Fibroblast of pulmonary artery (primary cell): ENCODE measurements at regions not wholly inside any gene's neighbourhood (a gene's known extent, or its start where the extent isn't known, plus 50 kb on each side); places are given as distances from the start of the nearest gene placed in this dataset.

ENCODE experiments used
- DNase-seq: peaks from one replicate; pipeline ENCODE4 v3.0.0-alpha.2; 2010; ENCODE audit warnings: low read depth
- H3K4me3 ChIP-seq: replicated peaks from 2 replicates; pipeline ENCODE4 v1.5.1; 2011; ENCODE audit warnings: low read depth, mild to moderate bottlenecking, control low read depth, low read length, moderate library complexity
- TF ChIP-seq, protein P1 (sequence below): IDR thresholded peaks from 2 replicates; pipeline ENCODE4 v1.5.1; 2011; ENCODE audit warnings: mild to moderate bottlenecking, control low read depth, low read length, inconsistent platforms; ENCODE audit errors: missing control alignments

GRCh38 chr15:96217983-96218382 lies 112.5 kb upstream of the NR2F2 start:
- no peak for DNase-seq
- TF ChIP-seq, protein P1, sequence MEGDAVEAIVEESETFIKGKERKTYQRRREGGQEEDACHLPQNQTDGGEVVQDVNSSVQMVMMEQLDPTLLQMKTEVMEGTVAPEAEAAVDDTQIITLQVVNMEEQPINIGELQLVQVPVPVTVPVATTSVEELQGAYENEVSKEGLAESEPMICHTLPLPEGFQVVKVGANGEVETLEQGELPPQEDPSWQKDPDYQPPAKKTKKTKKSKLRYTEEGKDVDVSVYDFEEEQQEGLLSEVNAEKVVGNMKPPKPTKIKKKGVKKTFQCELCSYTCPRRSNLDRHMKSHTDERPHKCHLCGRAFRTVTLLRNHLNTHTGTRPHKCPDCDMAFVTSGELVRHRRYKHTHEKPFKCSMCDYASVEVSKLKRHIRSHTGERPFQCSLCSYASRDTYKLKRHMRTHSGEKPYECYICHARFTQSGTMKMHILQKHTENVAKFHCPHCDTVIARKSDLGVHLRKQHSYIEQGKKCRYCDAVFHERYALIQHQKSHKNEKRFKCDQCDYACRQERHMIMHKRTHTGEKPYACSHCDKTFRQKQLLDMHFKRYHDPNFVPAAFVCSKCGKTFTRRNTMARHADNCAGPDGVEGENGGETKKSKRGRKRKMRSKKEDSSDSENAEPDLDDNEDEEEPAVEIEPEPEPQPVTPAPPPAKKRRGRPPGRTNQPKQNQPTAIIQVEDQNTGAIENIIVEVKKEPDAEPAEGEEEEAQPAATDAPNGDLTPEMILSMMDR: no peak
- no peak overlapping the region for H3K4me3 ChIP-seq

DNA sequence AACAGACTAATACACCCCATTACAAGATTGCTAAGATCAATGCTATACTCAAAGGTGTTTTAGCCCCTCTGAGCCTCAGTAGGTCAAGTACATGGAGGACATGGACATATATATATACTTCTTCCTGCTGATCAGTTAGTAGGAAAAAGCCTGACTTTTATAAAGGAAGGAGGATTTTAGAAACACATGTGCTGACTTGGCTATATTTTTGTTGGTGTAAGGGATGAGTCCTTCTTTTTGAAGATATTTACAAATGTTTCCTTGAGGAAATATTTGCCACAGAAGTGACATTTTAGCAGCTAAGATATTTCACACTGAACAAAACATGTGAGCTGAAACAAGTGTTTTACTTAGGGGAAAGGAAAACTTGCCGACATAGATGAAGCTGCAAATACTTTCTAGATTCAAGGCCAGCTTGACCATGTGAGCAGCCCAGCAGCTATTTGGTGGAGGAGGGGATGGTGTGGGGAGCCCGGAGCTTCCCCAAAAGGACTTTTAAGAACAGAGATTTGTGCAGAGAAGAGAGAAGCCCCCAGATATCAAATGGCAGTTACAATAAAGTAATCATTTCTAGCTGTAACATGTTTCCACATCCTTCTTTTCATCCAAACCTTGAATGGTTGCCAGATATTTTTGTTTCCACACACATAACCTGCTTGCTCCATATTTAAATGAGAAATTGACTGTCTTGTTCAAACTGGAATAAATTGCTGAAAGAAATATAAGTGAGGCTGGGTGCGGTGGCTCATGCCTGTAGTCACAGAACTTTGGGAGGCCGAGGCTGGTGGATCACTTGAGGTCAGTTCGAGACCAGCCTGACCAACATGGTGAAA lies 111.7 kb upstream of the NR2F2 start:
- TF ChIP-seq, protein P1: no peak
- no peak overlapping the region for H3K4me3 ChIP-seq
- no peak for DNase-seq

GRCh38 chr15:96219681-96220080 lies 110.8 kb upstream of the NR2F2 start:
- DNase-seq: no peak
- TF ChIP-seq, protein P1: no peak
- H3K4me3 ChIP-seq: no peak overlapping the region

- H3K4me3 ChIP-seq: no peak overlapping the region
- TF ChIP-seq, protein P1: no peak
- no peak for DNase-seq
Observed at GRCh38 chr15:96220657-96221056, 109.8 kb upstream of the NR2F2 start.

DNA sequence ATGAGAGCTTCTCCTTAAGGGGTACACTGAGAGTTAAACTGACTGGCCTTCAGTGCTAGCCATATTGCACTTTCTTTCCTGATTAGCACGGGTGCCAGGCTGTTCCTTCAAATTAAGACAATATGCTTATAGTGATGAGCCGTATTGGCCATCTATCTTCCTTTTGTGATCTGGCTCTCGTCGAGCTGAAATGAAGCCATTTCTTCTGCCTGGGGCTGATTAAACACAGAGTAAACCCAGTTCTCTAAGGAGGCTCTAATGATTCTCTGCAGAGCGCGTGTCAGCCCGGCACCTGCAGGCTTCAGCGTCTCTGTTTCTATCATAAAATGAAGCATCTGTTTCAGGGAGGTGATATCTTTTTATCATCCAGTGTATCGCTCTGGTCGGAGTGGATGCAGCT lies 107.5 kb upstream of the NR2F2 start:
- TF ChIP-seq, protein P1: no peak
- DNase-seq: no peak
- H3K4me3 ChIP-seq: no peak overlapping the region

GRCh38 chr15:96223939-96224338 lies 106.6 kb upstream of the NR2F2 start:
- TF ChIP-seq, protein P1: no peak

GRCh38 chr15:96225642-96226259 lies 104.7 kb upstream of the NR2F2 start:
- no peak for DNase-seq
- no peak overlapping the region for H3K4me3 ChIP-seq
- TF ChIP-seq, protein P1: no peak

More at GRCh38 chr15:96223939-96224338, 106.6 kb upstream of the NR2F2 start:
- no peak overlapping the region for H3K4me3 ChIP-seq
- no peak for DNase-seq
